PC-9 (cell line): ENCODE measurements at regions not wholly inside any gene's neighbourhood (a gene's known extent, or its start where the extent isn't known, plus 50 kb on each side); places are given as distances from the start of the nearest gene placed in this dataset.

Experiments used
- BruUV-seq: library from RNA; stranded (reverse); fragments of 400-500 nt; replicated peaks from 2 replicates; lab custom pipeline; 2021; lab: Mats Ljungman, UMichigan
- CTCF ChIA-PET: fragments of 300-600 bp; sonication (Branson Sonifier 250); formaldehyde crosslinking; loops from one replicate; lab custom pipeline; 2022; ENCODE audit warnings: antibody characterized with exemption; lab: Charles Lee
- POLR2A ChIA-PET: fragments of 300-600 bp; sonication (Branson Sonifier 250); formaldehyde crosslinking; loops from one replicate; lab custom pipeline; 2022; ENCODE audit warnings: antibody characterized with exemption; ENCODE audit not compliant: unreplicated experiment; lab: Charles Lee
- DNase-seq, 2 experiments: peaks; one replicate each; pipeline versions ENCODE4 v3.0.0 to v3.0.0-alpha.2; 2015 to 2022; ENCODE audit warnings: mixed read lengths in 1 of 2
- H2AFZ ChIP-seq: fragments of 200-600 bp; sonication (generic); 2 replicates; pipeline ENCODE4 v1.8.1; 2017; ENCODE audit warnings: antibody characterized with exemption
- H3F3A ChIP-seq: fragments of 200-600 bp; sonication (generic); 2 replicates; pipeline ENCODE4 v1.8.1; 2017; ENCODE audit warnings: antibody characterized with exemption, mild to moderate bottlenecking, low read depth; ENCODE audit not compliant: insufficient read depth
- H3K27ac ChIP-seq: fragments of 200-600 bp; sonication (generic); 2 replicates; pipeline ENCODE4 v1.6.1; 2016; ENCODE audit warnings: mixed run types
- H3K27me3 ChIP-seq: fragments of 200-600 bp; sonication (generic); 2 replicates; pipeline ENCODE4 v1.6.1; 2016; ENCODE audit warnings: low read depth, mixed run types; ENCODE audit not compliant: insufficient read depth
- H3K36me3 ChIP-seq: fragments of 200-600 bp; sonication (generic); 2 replicates; pipeline ENCODE4 v1.6.1; 2016; ENCODE audit warnings: low read depth, mixed run types
- H3K4me1 ChIP-seq: fragments of 200-600 bp; sonication (generic); replicated peaks from 2 replicates; pipeline ENCODE4 v1.6.1; 2016; ENCODE audit warnings: mixed run types; ENCODE audit not compliant: insufficient read depth
- H3K4me2 ChIP-seq: fragments of 200-600 bp; sonication (generic); 2 replicates; pipeline ENCODE4 v1.6.1; 2017; ENCODE audit warnings: mixed run types
- H3K4me3 ChIP-seq: fragments of 200-600 bp; sonication (generic); 2 replicates; pipeline ENCODE4 v1.6.1; 2016; ENCODE audit warnings: mixed run types
- H3K79me2 ChIP-seq: fragments of 200-600 bp; sonication (generic); 2 replicates; pipeline ENCODE4 v1.6.1; 2017; ENCODE audit warnings: low read depth, mixed run types
- H3K9me2 ChIP-seq: fragments of 200-600 bp; sonication (generic); 2 replicates; pipeline ENCODE4 v1.8.1; 2017; ENCODE audit warnings: mild to moderate bottlenecking; ENCODE audit not compliant: insufficient read depth
- H3K9me3 ChIP-seq: fragments of 200-600 bp; sonication (generic); 2 replicates; pipeline ENCODE4 v1.8.1; 2016; ENCODE audit warnings: low read depth; ENCODE audit not compliant: insufficient read depth
- H4K20me1 ChIP-seq: fragments of 200-600 bp; sonication (generic); 2 replicates; pipeline ENCODE4 v1.8.1; 2017; ENCODE audit not compliant: insufficient read depth
- EZH2 ChIP-seq: fragments of 200-600 bp; sonication (generic); IDR thresholded peaks from 2 replicates; pipeline ENCODE4 v1.8.0; 2017; ENCODE audit warnings: antibody characterized with exemption, low read depth
- intact Hi-C: fragments of 100-400 bp; cut with micrococcal nuclease; formaldehyde crosslinking; loops from one replicate; pipeline ENCODE4 v1.10.0; 2022; ENCODE audit not compliant: unreplicated experiment
- TF ChIP-seq, protein P1 (sequence below): fragments of 200-600 bp; sonication (generic); conservative IDR thresholded peaks from 2 replicates; pipeline ENCODE4 v1.6.1; 2017; ENCODE audit warnings: mixed run types, antibody characterized with exemption, mild to moderate bottlenecking, moderate library complexity

GRCh38 chr5:35335752-35336151, 105.5 kb upstream of the PRLR start:
- no peak overlapping the region for H3K4me2 ChIP-seq

DNA sequence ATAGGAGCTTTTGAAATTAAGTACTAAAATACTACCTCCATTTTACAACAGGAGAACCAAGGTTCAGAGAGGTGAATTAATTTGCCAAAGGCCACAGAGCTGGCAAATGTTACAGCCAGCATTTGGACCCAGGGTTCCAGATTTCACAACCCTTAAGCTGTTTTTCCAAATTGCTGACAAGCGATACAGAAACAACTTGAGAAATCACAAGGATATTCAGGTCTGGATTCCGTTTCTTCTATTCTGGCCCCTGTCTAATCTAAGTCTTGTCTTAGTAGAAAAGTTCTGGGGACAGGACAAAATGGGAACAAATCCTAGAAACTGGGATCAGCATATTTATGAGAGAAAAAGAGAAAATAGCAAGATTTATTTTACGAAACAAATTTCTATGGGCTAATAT, 103.1 kb upstream of the PRLR start:
- Histone ChIP-seq H4K20me1 (no peaks in the 10 kb centered on the region), H3K79me2 (no peaks in the 10 kb centered on the region), H3F3A (no peaks in the 10 kb centered on the region), H3K9me2 (no peaks in the 10 kb centered on the region), H3K36me3 (no peaks in the 10 kb centered on the region), H2AFZ (no peak overlapping the region), H3K4me3 (no peak overlapping the region), H3K4me2 (no peak overlapping the region), H3K9me3 (no peaks in the 10 kb centered on the region), H3K27ac (no peak overlapping the region), H3K27me3 (peaks cover 33% of the 10 kb centered on the region; the same call in 1 of the 2 replicates), H3K4me1 (no peaks in the 10 kb centered on the region)
- no TSS peak for BruUV-seq
- CTCF ChIA-PET = no interaction called here
- intact Hi-C loops = no loop called here
- DNase-seq = peak in 1 of 2 experiments; percentile 12
- no peak for TF ChIP-seq EZH2
- TF ChIP-seq, protein P1, sequence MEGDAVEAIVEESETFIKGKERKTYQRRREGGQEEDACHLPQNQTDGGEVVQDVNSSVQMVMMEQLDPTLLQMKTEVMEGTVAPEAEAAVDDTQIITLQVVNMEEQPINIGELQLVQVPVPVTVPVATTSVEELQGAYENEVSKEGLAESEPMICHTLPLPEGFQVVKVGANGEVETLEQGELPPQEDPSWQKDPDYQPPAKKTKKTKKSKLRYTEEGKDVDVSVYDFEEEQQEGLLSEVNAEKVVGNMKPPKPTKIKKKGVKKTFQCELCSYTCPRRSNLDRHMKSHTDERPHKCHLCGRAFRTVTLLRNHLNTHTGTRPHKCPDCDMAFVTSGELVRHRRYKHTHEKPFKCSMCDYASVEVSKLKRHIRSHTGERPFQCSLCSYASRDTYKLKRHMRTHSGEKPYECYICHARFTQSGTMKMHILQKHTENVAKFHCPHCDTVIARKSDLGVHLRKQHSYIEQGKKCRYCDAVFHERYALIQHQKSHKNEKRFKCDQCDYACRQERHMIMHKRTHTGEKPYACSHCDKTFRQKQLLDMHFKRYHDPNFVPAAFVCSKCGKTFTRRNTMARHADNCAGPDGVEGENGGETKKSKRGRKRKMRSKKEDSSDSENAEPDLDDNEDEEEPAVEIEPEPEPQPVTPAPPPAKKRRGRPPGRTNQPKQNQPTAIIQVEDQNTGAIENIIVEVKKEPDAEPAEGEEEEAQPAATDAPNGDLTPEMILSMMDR = no peak
- POLR2A ChIA-PET = no interaction called here

More at GRCh38 chr5:35335752-35336151, 105.5 kb upstream of the PRLR start:
- Histone ChIP-seq H3K4me3 (no peak overlapping the region), H3K27ac (no peak overlapping the region), H3K36me3 (no peaks in the 10 kb centered on the region), H3K9me2 (no peaks in the 10 kb centered on the region), H3K27me3 (peaks cover 13% of the 10 kb centered on the region; the same call in 1 of the 2 replicates), H3K79me2 (no peaks in the 10 kb centered on the region), H3K9me3 (no peaks in the 10 kb centered on the region), H4K20me1 (no peaks in the 10 kb centered on the region), H2AFZ (no peak overlapping the region), H3F3A (no peaks in the 10 kb centered on the region), H3K4me1 (no peaks in the 10 kb centered on the region)
- TF ChIP-seq, protein P1 = no peak
- TF ChIP-seq EZH2 = no peak
- intact Hi-C loops = no loop called here
- ChIA-PET POLR2A (no interaction called here), CTCF (no interaction called here)
- no TSS peak for BruUV-seq
- DNase-seq = peak in 1 of 2 experiments; percentile 21

DNA sequence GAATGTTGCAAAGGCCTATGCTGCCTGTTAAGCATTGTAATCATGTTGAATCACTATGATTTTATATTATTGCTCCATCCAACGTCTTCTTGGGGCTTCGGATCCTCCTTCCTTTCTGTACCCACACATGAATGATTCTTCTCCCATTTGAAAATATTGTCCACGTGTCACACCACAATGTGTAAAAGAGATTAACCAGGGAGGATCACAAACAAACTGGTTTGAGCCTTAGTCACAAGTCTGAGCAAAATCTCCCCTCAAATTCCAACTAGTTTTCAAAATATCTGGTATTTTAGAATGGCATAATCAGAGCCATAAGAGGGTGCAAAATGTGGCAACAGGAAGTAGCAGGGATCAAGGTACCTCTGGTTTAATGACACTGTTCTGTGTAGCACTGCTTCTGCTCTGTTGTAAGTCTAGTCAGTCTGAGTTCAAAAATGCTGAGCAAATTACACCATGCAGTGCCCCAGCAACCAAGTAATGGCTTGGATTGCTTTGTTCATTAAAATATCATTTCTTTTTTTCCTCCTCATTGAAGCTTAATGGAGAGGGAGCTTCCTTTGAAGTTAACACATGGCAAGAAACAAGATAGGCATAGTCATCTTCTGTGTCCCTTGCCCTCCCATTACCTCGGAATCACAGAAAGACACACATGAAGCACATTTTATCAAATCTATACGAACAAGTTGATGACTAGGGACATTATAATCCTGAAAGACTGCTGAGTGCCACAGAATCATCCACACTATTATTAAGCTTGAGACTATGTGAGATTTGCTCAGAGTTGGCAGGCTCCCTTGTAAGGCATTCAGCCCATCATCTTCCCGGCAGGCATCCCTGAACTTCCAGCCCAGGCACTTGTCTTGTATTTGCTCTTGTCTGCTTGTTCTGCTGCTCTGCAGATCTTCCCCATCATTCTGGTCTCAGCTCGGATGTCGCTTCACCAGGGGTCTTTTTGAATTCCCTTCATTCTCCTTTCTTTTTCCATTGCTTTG, 102.0 kb upstream of the PRLR start:
- Histone ChIP-seq H3K79me2 (no peaks in the 10 kb centered on the region), H3K9me3 (no peaks in the 10 kb centered on the region), H3K4me1 (no peaks in the 10 kb centered on the region), H3K27me3 (peaks cover 37% of the 10 kb centered on the region; the same call in 1 of the 2 replicates), H3K4me2 (no peak overlapping the region), H4K20me1 (no peaks in the 10 kb centered on the region), H3F3A (no peaks in the 10 kb centered on the region), H3K4me3 (no peak overlapping the region), H3K27ac (no peak overlapping the region), H3K36me3 (no peaks in the 10 kb centered on the region), H3K9me2 (no peaks in the 10 kb centered on the region), H2AFZ (no peak overlapping the region)
- TF ChIP-seq, protein P1 = no peak
- no peak for TF ChIP-seq EZH2
- ChIA-PET POLR2A (no interaction called here), CTCF (interaction anchor here (0.6 kb wide), 1 partner anchor 189 kb away, joined by 7 read pairs; no protein-coding TSS in a partner anchor)
- intact Hi-C loops = no loop called here
- no TSS peak for BruUV-seq
- peak in 1 of 2 experiments; percentile 21 for DNase-seq
